GM23338 (cell line): ENCODE measurements at regions not wholly inside any gene's neighbourhood (a gene's known extent, or its start where the extent isn't known, plus 50 kb on each side); places are given as distances from the start of the nearest gene placed in this dataset.

Experiments used
- ATAC-seq: fragments of 200-7000 bp; cut with Tn5 transposase; 3 replicates; pipeline ENCODE4 v1.9.1; 2020
- DNase-seq: peaks from one replicate; pipeline ENCODE4 v3.0.0-alpha.2; 2015; ENCODE audit warnings: low spot score
- H2AFZ ChIP-seq: fragments of 200-600 bp; sonication (generic); 2 replicates; pipeline ENCODE4 v1.8.0; 2016; ENCODE audit warnings: antibody characterized with exemption, mild to moderate bottlenecking, moderate library complexity
- H3F3A ChIP-seq: fragments of 200-600 bp; sonication (generic); replicated peaks from 2 replicates; pipeline ENCODE4 v1.8.0; 2017; ENCODE audit warnings: antibody characterized with exemption, mixed run types, low read depth
- H3K27ac ChIP-seq: fragments of 200-600 bp; sonication (generic); 2 replicates; pipeline ENCODE4 v1.6.1; 2016; ENCODE audit warnings: low read depth
- H3K27me3 ChIP-seq: fragments of 200-600 bp; sonication (generic); 2 replicates; pipeline ENCODE4 v1.8.0; 2016; ENCODE audit warnings: mild to moderate bottlenecking, mixed run types, moderate library complexity; ENCODE audit not compliant: insufficient read depth
- H3K36me3 ChIP-seq: fragments of 200-600 bp; sonication (generic); 2 replicates; pipeline ENCODE4 v1.8.0; 2016; ENCODE audit warnings: mild to moderate bottlenecking; ENCODE audit not compliant: insufficient read depth
- H3K4me1 ChIP-seq: fragments of 200-600 bp; sonication (generic); 2 replicates; pipeline ENCODE4 v1.8.0; 2016; ENCODE audit warnings: mild to moderate bottlenecking, moderate library complexity; ENCODE audit not compliant: insufficient read depth
- H3K4me2 ChIP-seq: fragments of 200-600 bp; sonication (generic); 2 replicates; pipeline ENCODE4 v1.7.1; 2017; ENCODE audit warnings: mixed run types
- H3K4me3 ChIP-seq: fragments of 200-600 bp; sonication (generic); 2 replicates; pipeline ENCODE4 v1.6.1; 2016; ENCODE audit warnings: mixed run types
- H3K79me2 ChIP-seq: fragments of 200-600 bp; sonication (generic); replicated peaks from 2 replicates; pipeline ENCODE4 v1.8.0; 2017; ENCODE audit warnings: mild to moderate bottlenecking; ENCODE audit not compliant: insufficient read depth
- H3K9me2 ChIP-seq: fragments of 200-600 bp; sonication (generic); 2 replicates; pipeline ENCODE4 v1.8.0; 2017; ENCODE audit not compliant: insufficient read depth
- H4K20me1 ChIP-seq: fragments of 200-600 bp; sonication (generic); replicated peaks from 2 replicates; pipeline ENCODE4 v1.8.0; 2017; ENCODE audit warnings: mild to moderate bottlenecking; ENCODE audit not compliant: insufficient read depth
- H3K27ac Mint-ChIP-seq: 2 replicates; pipeline ENCODE4 v1.8.0; 2020; ENCODE audit warnings: inconsistent platforms, mild to moderate bottlenecking, moderate library complexity, mixed read lengths
- H3K27me3 Mint-ChIP-seq: 3 replicates; pipeline ENCODE4 v1.8.0; 2022; ENCODE audit warnings: low read depth, mild to moderate bottlenecking, moderate library complexity, mixed read lengths, inconsistent platforms; ENCODE audit not compliant: insufficient read depth, poor library complexity
- H3K36me3 Mint-ChIP-seq: 3 replicates; pipeline ENCODE4 v1.8.0; 2021; ENCODE audit warnings: low read depth, mild to moderate bottlenecking, inconsistent platforms, moderate library complexity, mixed read lengths
- H3K4me1 Mint-ChIP-seq: 3 replicates; pipeline ENCODE4 v1.8.0; 2020; ENCODE audit warnings: mild to moderate bottlenecking, inconsistent platforms, mixed read lengths
- H3K4me3 Mint-ChIP-seq: 3 replicates; pipeline ENCODE4 v1.8.0; 2021; ENCODE audit warnings: moderate library complexity, mild to moderate bottlenecking, inconsistent platforms, mixed read lengths
- H3K9me3 Mint-ChIP-seq: 3 replicates; pipeline ENCODE4 v1.8.0; 2020; ENCODE audit warnings: moderate library complexity, mild to moderate bottlenecking, inconsistent platforms, mixed read lengths
- CREB1 ChIP-seq: fragments of 250-450 bp; sonication (Bioruptor Pico); IDR thresholded peaks from 2 replicates; pipeline ENCODE4 v1.5.0; 2020; ENCODE audit warnings: low read depth, mild to moderate bottlenecking, moderate library complexity
- EZH2phosphoT487 ChIP-seq: fragments of 200-600 bp; sonication (generic); IDR thresholded peaks from one replicate; pipeline ENCODE4 v1.8.1; 2018; ENCODE audit warnings: antibody characterized with exemption; ENCODE audit not compliant: unreplicated experiment
- JUNB ChIP-seq: IDR thresholded peaks from one replicate; pipeline ENCODE4 v1.6.1; 2016; ENCODE audit warnings: antibody characterized with exemption; ENCODE audit not compliant: unreplicated experiment
- POLR2AphosphoS5 ChIP-seq: IDR thresholded peaks from 2 replicates; pipeline ENCODE4 v1.6.1; 2016; ENCODE audit warnings: antibody characterized with exemption, low read depth
- ZNF114 ChIP-seq: fragments of 250-450 bp; sonication (Bioruptor Pico); IDR thresholded peaks from 2 replicates; pipeline ENCODE4 v1.5.0; 2020; ENCODE audit warnings: mild to moderate bottlenecking, moderate library complexity
- ZNF331 ChIP-seq: fragments of 250-450 bp; sonication (Bioruptor Pico); IDR thresholded peaks from 2 replicates; pipeline ENCODE4 v1.5.0; 2020; ENCODE audit warnings: low read depth, mild to moderate bottlenecking, moderate library complexity
- TF ChIP-seq, protein P1 (sequence below): IDR thresholded peaks from 2 replicates; pipeline ENCODE4 v1.6.1; 2016; ENCODE audit warnings: antibody characterized with exemption
- TF ChIP-seq, protein P2 (sequence below): fragments of 250-450 bp; sonication (Bioruptor Pico); IDR thresholded peaks from 2 replicates; pipeline ENCODE4 v1.5.0; 2020; ENCODE audit warnings: mild to moderate bottlenecking, moderate library complexity

DNA sequence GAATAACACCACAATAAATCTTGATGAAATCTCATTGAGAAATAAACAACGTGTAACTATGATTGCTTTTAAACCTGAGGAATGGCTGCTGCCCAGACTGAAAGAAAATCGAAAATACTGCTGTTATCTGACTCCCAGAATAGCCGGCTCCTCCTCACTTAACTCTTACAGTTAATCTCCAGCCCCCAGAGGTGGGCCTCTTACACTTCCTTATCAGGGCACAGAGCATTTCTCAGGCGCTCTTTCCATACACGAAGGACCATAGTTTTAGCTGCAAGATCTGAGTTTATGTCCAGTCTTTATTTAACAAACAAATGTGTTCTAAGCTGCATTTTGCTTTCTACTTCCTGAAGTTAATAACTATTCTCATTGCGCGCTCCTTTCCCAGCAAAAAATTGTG lies 206.9 kb downstream of the MAP2K4 start:
- Histone ChIP-seq H3K4me2 (no peak overlapping the region), H3K36me3 (no peaks in the 10 kb centered on the region), H2AFZ (no peak overlapping the region), H3K9me2 (0 out of 2 replicates have a peak, but pooled peaks cover 2% of the 10 kb centered on the region), H3F3A (no peaks in the 10 kb centered on the region), H3K4me3 (no peak overlapping the region), H3K4me1 (peaks cover 2% of the 10 kb centered on the region), H4K20me1 (no peaks in the 10 kb centered on the region), H3K27me3 (no peaks in the 10 kb centered on the region), H3K27ac (no peak overlapping the region), H3K79me2 (no peaks in the 10 kb centered on the region)
- Mint-ChIP-seq H3K36me3 (no peaks in the 10 kb centered on the region), H3K9me3 (no peaks in the 10 kb centered on the region), H3K27ac (no peak overlapping the region), H3K4me1 (peaks cover 1% of the 10 kb centered on the region; the same call in 2 of the 3 replicates), H3K27me3 (peaks cover 4% of the 10 kb centered on the region), H3K4me3 (no peak overlapping the region)
- no peak for DNase-seq
- no peak for ATAC-seq
- no peak for TF ChIP-seq POLR2AphosphoS5
- no peak for TF ChIP-seq EZH2phosphoT487
- no peak for TF ChIP-seq JUNB
- TF ChIP-seq, protein P1, sequence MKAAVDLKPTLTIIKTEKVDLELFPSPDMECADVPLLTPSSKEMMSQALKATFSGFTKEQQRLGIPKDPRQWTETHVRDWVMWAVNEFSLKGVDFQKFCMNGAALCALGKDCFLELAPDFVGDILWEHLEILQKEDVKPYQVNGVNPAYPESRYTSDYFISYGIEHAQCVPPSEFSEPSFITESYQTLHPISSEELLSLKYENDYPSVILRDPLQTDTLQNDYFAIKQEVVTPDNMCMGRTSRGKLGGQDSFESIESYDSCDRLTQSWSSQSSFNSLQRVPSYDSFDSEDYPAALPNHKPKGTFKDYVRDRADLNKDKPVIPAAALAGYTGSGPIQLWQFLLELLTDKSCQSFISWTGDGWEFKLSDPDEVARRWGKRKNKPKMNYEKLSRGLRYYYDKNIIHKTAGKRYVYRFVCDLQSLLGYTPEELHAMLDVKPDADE = no peak
- TF ChIP-seq CREB1 (CRISPR knock-in tag) = no peak
- TF ChIP-seq ZNF114 (CRISPR knock-in tag) = no peak
- no peak for TF ChIP-seq ZNF331 (CRISPR knock-in tag)
- TF ChIP-seq, protein P2, sequence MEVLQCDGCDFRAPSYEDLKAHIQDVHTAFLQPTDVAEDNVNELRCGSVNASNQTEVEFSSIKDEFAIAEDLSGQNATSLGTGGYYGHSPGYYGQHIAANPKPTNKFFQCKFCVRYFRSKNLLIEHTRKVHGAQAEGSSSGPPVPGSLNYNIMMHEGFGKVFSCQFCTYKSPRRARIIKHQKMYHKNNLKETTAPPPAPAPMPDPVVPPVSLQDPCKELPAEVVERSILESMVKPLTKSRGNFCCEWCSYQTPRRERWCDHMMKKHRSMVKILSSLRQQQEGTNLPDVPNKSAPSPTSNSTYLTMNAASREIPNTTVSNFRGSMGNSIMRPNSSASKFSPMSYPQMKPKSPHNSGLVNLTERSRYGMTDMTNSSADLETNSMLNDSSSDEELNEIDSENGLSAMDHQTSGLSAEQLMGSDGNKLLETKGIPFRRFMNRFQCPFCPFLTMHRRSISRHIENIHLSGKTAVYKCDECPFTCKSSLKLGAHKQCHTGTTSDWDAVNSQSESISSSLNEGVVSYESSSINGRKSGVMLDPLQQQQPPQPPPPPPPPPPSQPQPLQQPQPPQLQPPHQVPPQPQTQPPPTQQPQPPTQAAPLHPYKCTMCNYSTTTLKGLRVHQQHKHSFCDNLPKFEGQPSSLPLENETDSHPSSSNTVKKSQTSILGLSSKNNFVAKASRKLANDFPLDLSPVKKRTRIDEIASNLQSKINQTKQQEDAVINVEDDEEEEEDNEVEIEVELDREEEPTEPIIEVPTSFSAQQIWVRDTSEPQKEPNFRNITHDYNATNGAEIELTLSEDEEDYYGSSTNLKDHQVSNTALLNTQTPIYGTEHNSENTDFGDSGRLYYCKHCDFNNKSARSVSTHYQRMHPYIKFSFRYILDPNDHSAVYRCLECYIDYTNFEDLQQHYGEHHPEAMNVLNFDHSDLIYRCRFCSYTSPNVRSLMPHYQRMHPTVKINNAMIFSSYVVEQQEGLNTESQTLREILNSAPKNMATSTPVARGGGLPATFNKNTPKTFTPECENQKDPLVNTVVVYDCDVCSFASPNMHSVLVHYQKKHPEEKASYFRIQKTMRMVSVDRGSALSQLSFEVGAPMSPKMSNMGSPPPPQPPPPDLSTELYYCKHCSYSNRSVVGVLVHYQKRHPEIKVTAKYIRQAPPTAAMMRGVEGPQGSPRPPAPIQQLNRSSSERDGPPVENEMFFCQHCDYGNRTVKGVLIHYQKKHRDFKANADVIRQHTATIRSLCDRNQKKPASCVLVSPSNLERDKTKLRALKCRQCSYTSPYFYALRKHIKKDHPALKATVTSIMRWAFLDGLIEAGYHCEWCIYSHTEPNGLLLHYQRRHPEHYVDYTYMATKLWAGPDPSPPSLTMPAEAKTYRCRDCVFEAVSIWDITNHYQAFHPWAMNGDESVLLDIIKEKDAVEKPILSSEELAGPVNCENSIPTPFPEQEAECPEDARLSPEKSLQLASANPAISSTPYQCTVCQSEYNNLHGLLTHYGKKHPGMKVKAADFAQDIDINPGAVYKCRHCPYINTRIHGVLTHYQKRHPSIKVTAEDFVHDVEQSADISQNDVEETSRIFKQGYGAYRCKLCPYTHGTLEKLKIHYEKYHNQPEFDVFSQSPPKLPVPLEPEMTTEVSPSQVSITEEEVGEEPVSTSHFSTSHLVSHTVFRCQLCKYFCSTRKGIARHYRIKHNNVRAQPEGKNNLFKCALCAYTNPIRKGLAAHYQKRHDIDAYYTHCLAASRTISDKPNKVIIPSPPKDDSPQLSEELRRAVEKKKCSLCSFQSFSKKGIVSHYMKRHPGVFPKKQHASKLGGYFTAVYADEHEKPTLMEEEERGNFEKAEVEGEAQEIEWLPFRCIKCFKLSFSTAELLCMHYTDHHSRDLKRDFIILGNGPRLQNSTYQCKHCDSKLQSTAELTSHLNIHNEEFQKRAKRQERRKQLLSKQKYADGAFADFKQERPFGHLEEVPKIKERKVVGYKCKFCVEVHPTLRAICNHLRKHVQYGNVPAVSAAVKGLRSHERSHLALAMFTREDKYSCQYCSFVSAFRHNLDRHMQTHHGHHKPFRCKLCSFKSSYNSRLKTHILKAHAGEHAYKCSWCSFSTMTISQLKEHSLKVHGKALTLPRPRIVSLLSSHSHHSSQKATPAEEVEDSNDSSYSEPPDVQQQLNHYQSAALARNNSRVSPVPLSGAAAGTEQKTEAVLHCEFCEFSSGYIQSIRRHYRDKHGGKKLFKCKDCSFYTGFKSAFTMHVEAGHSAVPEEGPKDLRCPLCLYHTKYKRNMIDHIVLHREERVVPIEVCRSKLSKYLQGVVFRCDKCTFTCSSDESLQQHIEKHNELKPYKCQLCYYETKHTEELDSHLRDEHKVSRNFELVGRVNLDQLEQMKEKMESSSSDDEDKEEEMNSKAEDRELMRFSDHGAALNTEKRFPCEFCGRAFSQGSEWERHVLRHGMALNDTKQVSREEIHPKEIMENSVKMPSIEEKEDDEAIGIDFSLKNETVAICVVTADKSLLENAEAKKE (CRISPR knock-in tag) = no peak
